ENCODE measurements at regions not wholly inside any gene's neighbourhood (a gene's known extent, or its start where the extent isn't known, plus 50 kb on each side); places are given as distances from the start of the nearest gene placed in this dataset.

DNA sequence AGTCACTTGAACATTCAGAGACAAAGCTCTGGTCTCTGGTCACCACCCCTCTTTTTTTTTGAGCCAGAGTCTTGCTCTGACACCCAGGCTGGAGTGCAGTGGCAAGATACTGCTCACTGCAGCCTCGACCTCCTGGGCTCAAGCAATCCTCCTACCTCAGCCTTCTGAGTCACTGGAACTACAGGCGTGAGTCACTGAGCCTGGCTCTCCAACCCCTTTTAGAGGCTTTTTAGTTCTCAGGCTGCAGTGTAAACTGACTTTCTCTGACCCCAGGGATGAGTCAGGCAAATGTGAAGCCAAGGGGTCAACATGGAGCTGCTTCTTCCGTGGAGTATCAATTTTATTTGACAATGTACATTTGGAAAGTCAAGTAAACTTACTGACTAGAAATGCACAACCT lies 229.2 kb downstream of the PTTG2 start:
- no peak for DNase-seq (ENCODE audit: low read depth in 2 of 2)

DNA sequence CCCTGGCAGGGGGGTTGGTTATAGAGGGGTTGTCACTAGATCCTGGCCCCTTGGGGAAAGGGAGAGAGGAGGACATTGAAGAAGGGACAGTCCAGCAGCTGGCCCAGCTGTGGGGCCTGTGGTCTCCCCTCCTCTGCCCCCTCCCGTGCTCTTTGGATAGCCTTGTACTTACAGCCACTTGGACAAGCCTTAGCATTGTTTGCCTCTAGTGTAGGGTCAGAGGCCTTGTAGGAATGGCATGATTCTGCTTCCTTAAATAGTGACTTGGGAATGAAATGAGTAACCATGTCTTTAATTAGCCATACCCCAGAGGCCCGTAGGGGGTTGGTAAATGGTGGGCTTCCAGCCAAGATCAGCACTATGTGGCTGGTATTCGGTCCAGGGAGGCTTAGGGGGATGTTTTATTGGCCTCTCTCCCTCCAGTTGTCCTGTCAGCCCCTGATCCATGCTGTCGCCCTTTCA lies 230.6 kb downstream of the PTTG2 start:
- no peak for DNase-seq (ENCODE audit: low read depth in 2 of 2)

DNA sequence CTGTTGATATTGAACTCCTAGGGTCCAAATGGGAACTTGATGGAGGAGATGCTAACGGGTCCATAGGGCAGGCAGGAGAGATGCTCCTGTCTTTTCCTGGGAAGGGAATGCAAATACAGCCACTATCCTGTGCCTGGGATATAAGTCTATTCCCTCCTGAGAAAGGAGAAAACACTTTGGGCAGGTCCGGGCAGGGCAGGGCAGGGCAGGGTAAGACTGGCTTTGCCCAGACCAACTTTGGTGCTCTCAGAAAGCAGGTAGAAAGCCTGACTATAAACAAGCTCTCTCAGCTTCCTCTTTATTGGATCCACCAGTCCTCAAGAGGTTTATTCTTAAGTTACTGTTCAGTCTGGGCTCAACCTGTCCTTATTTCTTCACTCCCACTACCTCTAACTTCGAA lies 232.3 kb downstream of the PTTG2 start:
- no peak for DNase-seq (ENCODE audit: low read depth in 2 of 2)

DNA sequence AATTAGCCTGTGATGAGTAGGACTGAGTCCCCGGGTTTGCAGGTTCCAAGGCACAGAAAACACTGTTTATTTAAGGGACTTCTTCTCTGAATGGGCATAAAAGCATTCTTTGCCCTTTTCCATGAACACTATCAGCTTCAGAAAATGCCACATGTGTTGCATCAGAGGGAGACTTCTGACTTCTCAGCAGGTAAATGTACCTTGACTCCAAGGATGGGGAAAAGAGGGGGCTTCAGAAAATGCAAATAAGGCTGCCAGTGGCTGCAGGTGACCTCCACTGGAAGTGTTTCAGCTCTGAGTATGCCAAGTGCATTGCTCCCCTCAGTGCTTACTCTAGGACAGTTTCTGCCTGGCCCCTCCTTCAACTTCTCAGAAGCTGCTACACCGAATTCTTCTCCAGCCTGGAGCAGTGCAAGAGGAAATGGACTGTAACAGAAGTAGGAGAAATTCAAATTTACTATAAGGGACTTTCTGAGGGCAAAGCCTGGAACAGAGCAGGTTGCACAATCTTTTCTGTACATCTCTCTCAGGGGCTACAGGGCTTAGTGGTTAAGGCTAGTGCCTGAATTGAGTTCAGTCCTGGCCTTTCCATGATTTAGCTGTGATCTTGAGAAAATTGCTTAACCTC lies 233.2 kb downstream of the PTTG2 start:
- no peak for DNase-seq (ENCODE audit: low read depth in 2 of 2)

DNA sequence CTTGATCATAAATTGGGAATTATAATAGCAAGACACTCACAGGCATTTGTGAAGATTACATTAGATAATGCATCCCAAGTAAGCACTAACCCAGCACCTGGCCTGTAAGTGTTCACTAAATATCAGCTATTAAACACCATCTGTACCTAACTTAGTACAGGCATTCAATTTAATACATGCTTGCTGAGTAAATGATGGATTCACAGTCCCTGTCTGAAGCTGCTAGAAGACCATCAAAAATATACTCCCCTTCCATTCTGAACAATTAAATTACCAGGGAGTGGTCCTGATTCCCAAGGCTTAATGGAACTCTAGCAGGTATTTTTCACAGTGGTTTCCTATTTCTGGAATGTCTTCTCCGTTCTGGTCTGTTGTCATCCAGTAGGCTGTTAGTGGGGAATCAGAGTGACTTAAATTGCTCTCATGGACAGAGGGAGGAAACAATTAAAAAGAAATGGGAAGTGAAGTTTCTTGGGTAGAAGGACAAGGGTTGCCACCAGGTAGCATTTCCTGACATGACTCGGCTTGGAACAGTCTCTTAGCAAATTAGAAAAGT lies 233.9 kb downstream of the PTTG2 start:
- DNase-seq (ENCODE audit: low read depth in 2 of 2), result no peak

DNA sequence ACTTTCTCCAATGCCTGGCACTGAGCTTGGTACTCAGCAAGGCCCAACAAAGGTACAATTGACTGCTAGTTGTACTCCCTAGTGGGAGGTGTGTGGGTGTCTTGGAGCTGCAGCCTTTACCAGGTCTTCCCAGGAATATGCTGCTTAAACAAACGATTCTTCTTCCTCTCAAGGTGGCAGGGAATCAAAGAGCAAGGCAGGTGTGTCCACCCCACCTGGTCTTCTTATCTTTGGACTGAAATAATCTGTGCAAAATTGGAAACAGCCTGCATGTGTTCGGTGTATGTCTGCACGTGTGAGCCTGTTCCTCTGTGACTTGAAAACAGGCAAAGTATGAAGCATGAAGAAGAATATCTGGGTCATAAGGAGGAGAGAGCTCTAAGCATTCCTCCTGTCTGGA lies 235.3 kb downstream of the PTTG2 start:
- no peak for DNase-seq (ENCODE audit: low read depth in 2 of 2)

DNA sequence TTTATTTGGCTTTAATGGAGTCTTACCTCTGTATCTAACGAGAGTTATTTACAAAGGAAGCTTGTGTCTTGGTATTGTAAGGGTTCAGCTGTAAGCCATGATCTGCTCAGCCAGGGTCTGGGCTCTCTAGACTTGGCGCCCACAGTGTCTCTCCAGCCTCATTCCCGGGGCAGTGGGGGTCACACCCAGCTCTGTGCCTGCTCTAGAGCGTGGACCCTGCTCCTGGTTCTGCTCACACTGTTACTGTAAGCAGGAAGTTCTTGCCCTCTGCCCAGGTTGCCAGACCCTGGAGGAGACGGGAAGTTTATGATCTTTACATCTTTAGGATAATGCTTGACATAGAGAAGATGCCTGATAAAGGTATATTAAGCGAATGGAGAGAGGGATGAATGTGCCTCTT lies 235.7 kb downstream of the PTTG2 start:
- no peak for DNase-seq (ENCODE audit: low read depth in 2 of 2)

DNA sequence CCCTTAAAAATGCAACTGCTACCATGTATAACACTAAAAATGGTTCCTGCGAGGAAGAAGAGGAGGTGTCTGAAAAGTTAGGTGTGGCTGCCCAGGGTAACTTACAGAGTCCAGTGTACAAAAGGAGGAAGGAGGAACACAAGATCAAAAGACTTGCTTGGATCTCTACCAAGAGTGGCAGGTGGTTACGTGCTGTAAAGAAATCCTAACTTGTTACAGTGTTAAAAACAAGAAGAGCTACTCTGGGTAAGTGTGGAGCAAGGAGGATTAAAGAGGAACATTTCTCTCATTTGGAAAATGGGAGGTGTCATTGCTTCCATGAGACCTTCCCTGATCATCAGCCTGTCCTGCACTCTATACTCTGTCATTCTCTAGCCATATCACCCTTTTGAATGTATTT lies 242.0 kb downstream of the PTTG2 start:
- no peak for DNase-seq (ENCODE audit: low read depth in 2 of 2)

DNA sequence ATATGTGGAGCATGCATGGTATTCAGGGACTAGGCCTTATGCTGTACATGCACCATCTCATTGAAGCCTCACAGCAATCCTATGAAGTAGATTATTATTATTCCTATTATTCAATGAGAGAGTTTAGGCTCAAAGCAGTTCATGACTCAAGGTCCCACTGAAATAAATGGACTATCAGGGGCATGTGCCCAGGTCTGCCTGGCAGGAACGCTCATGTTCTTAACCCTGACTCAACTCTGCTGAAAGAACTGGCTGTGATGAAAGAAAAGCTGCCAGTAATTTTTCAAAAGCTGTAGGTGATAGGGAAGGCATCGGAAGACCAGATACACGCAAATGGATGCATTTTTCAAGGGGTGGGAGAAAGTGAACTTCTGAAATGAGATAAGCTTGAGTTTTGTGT lies 243.4 kb downstream of the PTTG2 start:
- DNase-seq (ENCODE audit: low read depth in 2 of 2), result no peak

DNA sequence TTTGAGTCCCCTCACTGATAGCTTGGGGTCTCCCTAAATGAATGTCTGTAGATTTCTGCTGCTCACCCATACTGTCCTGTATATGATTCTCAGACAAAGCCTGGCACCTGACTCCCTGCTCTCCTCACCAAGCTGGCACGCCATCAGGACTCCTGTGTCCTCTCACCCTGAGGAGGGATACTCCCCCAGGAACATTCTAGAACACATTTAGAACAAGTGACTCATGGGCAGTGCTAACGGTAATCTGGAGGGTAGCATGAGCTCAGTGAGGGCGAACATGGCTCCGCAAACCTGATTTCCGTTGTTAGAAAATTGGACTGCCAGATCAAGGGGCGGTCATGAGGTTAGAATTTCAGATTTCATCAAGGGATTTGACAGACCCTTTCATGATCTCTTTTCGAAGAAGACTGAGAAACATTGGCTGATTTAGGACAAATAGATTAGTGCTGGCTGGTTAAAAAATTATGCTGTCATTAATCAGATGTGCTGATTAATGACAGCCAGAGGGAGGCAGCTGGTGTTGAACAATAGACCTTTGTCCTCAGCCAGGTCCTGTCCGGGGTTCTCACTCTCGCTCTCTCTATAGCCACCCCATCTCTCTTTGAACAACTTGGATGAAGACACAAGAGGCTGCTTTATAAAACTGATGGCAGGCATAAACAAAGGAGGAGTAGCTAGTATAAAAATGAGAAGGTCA lies 244.3 kb downstream of the PTTG2 start:
- no peak for DNase-seq (ENCODE audit: low read depth in 2 of 2)

DNA sequence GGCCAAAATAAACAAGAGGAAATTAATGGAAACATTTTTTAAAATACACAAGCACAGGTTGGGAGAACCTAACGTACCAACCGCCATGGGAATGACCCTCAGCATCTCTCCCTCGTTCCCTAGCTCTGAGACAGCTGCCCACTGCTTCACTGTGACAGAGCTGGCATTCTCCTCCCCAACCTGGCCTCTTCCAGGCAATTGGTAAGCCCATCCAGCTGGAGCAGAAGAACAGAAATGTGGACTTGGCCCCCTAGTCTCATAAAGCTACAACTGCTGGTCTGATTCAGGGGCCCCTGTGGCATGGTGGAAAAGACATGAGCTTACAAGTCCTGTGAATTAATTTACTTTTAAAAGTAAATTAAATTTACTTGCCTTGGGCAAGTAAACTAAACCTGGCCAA lies 245.1 kb downstream of the PTTG2 start:
- DNase-seq (ENCODE audit: low read depth in 2 of 2), result no peak

DNA sequence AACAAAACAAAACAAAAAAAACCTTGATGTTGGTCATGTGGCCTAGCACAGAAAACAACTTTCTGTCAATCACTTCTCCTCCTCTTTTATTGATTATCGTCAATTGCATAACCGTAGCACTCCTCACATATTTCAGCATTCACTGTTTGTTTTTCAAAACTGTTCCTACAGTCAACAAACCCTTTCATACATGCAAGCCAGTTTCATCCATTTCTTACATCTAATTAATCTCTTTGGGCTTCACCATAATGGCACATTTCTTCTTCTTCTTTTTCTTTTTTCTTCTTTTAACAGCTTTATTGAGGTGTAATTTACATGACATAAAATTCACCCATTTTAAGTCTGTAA lies 246.9 kb downstream of the PTTG2 start:
- DNase-seq (ENCODE audit: low read depth in 2 of 2), result no peak

DNA sequence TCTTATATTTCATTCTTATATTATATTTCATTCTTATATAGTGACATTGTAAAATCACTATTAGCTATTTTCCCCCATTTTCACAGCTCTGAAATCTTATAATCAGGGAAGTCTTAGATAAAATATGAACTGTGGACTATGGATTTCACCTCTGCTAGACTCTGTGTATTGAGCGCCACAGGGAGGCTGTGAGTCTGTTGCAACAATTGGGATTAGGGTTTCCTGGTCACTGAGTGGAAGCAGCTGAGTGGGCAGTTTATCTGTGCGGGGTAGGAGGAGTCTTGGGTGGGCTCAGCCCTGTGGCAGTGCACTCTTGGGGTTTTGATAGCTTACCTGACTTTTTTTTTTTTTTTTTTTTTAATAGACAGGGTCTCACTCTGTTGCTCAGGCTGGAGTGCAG lies 249.5 kb downstream of the PTTG2 start:
- no peak for DNase-seq (ENCODE audit: low read depth in 2 of 2)

DNA sequence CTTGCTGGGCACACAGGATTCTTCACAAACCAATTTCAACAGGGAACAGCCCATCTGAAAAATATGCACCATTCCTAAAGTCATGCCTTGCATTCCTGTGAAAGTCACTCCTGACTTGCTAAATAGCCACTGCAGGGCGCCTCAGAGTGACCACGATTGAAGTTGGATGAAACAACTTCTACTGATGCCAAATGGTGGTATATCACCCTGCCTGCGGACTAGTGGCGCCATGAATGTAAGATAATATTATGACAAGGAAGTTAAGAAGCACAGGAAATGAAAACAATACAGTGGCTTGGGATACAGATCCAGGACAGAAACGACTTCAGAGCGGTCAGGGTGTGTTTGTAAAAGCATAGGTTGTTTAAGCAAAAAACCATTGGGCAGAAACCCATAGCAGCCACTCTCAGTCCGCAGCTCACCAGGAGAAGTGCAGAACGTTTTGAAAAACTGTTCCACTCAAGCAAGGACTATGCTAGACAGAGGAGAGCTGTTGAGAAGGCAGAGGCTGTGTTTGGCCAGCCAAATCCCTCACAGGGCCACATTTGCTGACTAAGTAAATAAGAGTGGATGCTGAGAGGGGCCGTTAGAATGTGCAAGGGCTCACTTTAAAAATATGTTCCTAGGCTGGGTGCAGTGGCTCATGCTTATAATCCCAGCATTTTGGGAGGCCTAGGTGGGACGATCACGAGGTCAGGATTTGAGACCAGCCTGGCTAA lies 250.4 kb downstream of the PTTG2 start:
- DNase-seq (ENCODE audit: low read depth in 2 of 2), result no peak

DNA sequence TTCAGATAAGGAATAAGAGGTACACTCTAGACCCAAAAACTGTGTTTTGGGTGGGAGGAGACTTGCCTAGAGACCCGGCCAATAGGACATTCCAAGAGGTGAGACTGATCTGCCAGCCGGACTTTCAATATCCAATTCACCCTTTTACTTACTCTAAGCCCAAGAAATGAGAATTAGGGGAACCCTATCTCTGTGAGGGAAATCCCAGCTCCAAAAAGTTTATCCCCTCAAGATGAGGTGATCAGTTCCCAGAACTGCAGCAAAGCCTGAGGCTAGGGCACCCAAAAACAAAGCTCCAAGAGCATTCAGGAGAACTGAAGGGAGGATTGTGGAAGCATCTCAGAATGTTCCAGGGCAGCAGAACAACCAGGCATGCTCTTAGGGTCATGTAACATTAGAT lies 251.7 kb downstream of the PTTG2 start:
- DNase-seq (ENCODE audit: low read depth in 2 of 2), result no peak

DNA sequence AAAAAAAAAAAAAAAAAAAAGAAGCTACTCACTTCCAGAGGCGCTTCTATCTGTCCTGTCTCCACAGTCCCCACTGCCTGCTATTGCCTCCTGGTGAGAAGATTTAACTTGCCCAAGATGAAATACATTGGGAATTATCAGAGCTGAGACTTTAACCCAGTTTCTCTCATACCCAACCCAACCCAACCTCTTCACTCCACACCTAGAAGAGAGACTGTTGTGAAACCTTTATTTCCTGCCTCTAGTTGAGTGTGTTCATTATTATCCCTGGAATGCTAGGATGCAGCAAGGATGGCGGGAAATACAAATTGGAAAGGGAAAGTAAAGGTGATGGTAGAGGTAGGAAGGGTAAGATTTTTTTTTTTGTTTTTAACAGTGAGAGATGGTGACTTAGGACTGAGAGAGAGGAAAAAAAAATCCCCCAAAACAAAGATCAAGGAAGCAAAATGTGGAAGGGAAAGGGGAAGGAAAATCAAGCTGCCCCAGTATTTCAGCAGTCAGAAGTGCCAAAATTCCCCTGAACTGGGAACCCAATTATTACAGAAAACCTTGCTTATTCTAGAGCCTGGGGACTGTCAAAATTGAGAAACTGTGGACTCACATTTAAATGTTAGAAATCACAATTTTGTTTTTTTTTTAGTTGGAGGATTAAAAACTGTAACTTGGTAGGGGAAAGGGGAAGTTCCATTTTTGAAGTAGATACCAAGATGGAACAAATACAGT lies 253.0 kb downstream of the PTTG2 start:
- DNase-seq (ENCODE audit: low read depth in 2 of 2), result no peak

DNA sequence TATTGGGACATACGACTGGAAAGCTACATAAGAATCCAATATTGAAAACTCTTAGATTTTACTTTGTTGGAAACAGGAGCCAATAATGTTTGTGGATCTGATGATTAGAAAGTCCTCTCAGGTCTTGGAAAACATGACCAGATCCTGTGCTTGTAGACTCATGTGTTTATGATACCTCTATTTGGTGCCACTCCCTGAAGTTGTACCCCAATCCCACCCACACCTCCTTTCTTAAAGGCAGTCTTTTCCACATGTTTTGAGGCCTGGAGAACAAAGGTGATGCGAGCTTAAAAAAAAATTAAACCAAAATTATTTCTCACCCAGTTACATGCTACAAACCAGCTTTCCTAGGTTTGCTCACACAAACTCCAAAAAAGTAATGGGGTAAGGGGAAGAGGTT lies 262.7 kb downstream of the PTTG2 start:
- DNase-seq (ENCODE audit: low read depth in 2 of 2), result no peak

DNA sequence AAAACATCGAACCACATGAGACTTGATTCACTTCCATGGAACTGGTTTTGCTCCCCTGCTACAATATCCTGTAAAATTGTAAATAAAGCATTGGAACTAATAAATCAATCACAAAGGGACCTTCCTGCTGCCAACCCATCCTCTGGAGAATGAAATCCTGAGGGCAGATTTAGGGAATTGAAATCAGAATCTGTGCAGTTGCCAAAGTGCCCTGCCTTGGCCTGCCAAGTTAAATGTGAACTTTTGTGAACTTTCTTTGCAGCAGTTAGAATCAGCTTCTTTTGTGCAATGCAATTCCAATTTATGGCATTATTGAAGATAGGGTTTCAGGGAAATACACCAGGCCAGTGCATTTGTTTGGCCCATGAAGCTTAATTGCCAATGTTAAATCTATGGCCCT lies 263.1 kb downstream of the PTTG2 start:
- no peak for DNase-seq (ENCODE audit: low read depth in 2 of 2)

DNA sequence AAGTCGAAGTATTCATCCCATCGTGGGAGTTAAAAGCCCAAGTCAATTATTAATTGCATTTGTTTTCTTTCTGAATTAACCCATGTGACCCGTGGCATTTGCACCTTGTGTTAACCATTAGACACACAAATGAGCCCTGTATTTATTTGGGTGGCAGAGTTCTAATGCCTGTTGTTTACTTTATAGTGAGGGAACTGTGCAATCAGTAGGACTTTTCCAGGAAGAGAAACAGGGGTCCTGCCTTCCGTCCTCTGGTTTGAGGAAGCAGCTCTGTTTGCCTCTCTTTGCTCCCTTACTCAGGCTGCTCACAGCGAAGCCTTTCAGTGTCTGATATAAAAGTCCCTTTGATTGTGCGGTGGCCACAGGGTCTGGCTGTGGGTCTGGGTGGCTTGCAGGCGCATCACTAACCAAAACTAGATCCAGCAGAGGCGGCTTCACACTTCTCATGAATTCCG lies 263.6 kb downstream of the PTTG2 start:
- no peak for DNase-seq (ENCODE audit: low read depth in 2 of 2)

DNA sequence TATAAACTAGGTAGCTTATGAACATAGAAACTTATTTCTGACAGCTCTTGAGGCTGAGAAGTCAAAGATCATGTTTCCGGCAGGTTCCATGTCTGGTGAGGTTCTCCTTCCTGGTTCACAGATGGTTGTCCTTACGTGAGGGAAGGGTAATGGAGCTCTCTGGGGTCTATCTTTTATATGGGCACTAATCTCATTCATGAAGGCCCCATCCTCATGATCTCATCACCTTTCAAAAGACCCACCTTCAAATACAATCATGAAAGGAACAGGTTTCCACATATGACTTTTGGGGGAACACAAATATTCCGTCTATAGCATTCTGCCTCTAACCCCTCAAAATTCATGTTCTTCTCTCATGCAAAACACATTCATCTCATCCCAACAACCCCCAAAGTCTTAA lies 264.7 kb downstream of the PTTG2 start:
- no peak for DNase-seq (ENCODE audit: low read depth in 2 of 2)

DNA sequence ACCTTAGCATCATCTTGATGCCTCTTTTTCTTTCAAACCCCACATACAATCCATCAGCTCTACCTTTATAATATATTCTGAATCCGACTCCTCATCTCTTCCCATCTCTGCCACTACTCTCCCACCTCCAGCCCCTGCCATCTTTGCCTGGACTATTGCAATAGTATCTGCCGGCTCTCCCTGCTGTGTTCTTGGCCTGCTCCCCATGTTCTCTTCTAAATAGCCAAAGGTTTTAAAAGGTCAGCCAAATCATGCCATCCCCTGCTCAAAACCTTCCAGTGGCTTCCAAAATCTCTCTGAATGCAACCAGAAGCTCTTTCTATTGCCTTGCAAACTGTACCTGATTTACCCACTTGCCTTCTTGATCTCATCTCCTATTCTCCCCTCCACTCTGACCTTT lies 266.0 kb downstream of the PTTG2 start:
- DNase-seq (ENCODE audit: low read depth in 2 of 2), result no peak

DNA sequence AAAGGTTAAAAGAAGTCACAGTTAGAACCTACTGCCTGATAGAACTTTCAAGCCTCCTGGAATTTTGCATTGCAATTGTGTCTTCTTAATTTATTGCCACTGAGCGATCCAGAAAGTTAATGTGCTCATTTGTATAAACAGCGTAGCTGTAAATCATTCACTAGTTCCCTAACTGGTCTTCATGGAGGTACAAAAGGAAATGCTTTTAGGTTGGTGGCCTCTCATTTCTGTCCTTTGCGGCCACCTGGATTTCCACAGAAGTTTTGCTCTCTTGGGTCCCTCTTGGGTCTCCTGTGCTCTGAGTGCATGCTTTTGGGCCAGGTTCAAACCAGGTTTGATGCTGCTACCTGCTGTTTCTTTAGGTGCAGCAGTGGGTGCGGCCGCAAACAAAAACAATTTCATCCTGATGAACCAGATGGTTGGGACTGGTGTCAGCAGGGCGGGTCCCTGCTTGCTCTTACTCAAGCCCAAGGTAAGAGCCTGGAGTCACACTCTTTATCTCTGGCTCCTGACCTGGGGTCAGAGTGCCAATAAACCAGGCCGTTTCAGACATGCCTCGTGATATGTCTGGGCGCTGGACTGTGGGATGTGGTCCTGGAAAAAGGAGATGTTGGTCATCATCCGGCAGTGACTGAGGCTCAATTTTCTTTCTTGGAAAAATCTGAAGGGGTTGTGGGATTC lies 270.1 kb downstream of the PTTG2 start:
- no peak for DNase-seq (ENCODE audit: low read depth in 2 of 2)
